SK-N-SH (cell line): ENCODE measurements at regions not wholly inside any gene's neighbourhood (a gene's known extent, or its start where the extent isn't known, plus 50 kb on each side); places are given as distances from the start of the nearest gene placed in this dataset.

Experiments used
- CTCF ChIA-PET: fragments of 300-600, 350-600 bp; formaldehyde crosslinking; extraction: SDS; loops from one replicate; lab custom pipeline; 2021; lab: Yijun Ruan, JAX
- POLR2A ChIA-PET: fragments of 350-600 bp; sonication (Branson Sonifier 250); formaldehyde crosslinking; extraction: SDS; loops from one replicate; lab custom pipeline; 2020; ENCODE audit warnings: antibody characterized with exemption, inconsistent platforms; lab: Yijun Ruan, JAX
- DNase-seq: peaks from one replicate; pipeline ENCODE4 v3.0.0; 2012
- H2AFZ ChIP-seq: fragments of 200-600 bp; sonication (generic); 2 replicates; pipeline ENCODE4 v1.8.1; 2016; ENCODE audit warnings: antibody characterized with exemption, mild to moderate bottlenecking, low read depth
- H3F3A ChIP-seq: fragments of 200-600 bp; sonication (generic); replicated peaks from 2 replicates; pipeline ENCODE3; 2016; ENCODE audit warnings: antibody characterized with exemption, mild to moderate bottlenecking; ENCODE audit not compliant: insufficient read depth
- H3K27ac ChIP-seq, 2 experiments: fragments of 200-500 bp in 1 of 2; fragments of 200-600 bp in 1 of 2; sonication (Bioruptor generic) in 1 of 2; sonication (generic), shearing (Covaris generic) in 1 of 2; 2 replicates each; pipeline versions ENCODE4 v1.5.1 to v1.6.1; 2014 to 2016; ENCODE audit warnings: low read depth in 2 of 2, inconsistent platforms in 1 of 2, low read length in 1 of 2, mild to moderate bottlenecking in 1 of 2, mixed read lengths in 1 of 2
- H3K27me3 ChIP-seq: fragments of 200-600 bp; sonication (generic), shearing (Covaris generic); 2 replicates; pipeline ENCODE4 v1.6.1; 2016; ENCODE audit warnings: mixed run types; ENCODE audit not compliant: insufficient read depth
- H3K36me3 ChIP-seq, 2 experiments: fragments of 200-500 bp in 1 of 2; fragments of 200-600 bp in 1 of 2; sonication (Bioruptor generic) in 1 of 2; sonication (generic) in 1 of 2; replicated peaks in 1 of 2; 2 replicates each; pipeline versions ENCODE3 to v1.5.1; 2014 to 2016; ENCODE audit warnings: low read length in 1 of 2, mild to moderate bottlenecking in 1 of 2; ENCODE audit not compliant: insufficient read depth in 2 of 2, control insufficient read depth in 1 of 2
- H3K4me1 ChIP-seq, 2 experiments: fragments of 200-500 bp in 1 of 2; fragments of 200-600 bp in 1 of 2; sonication (Bioruptor generic) in 1 of 2; sonication (generic), shearing (Covaris generic) in 1 of 2; 2 replicates each; pipeline versions ENCODE4 v1.5.1 to v1.6.1; 2014 to 2016; ENCODE audit warnings: low read depth in 1 of 2, low read length in 1 of 2, mixed run types in 1 of 2; ENCODE audit not compliant: insufficient read depth in 2 of 2, control insufficient read depth in 1 of 2
- H3K4me2 ChIP-seq: fragments of 200-600 bp; sonication (generic), shearing (Covaris generic); 2 replicates; pipeline ENCODE4 v1.6.1; 2017; ENCODE audit warnings: mixed run types
- H3K4me3 ChIP-seq, 2 experiments: fragments of 200-500 bp in 1 of 2; fragments of 200-600 bp in 1 of 2; sonication (Bioruptor generic) in 1 of 2; sonication (generic), shearing (Covaris generic) in 1 of 2; 2 replicates each; pipeline versions ENCODE4 v1.5.1 to v1.8.1; 2014 to 2016; ENCODE audit warnings: low read depth in 2 of 2, inconsistent platforms in 1 of 2, low read length in 1 of 2, mild to moderate bottlenecking in 1 of 2, mixed read lengths in 1 of 2, moderate library complexity in 1 of 2
- H3K79me2 ChIP-seq: fragments of 200-600 bp; sonication (generic); 2 replicates; pipeline ENCODE4 v1.8.1; 2017; ENCODE audit warnings: mild to moderate bottlenecking; ENCODE audit not compliant: insufficient read depth
- H3K9ac ChIP-seq: fragments of 200-600 bp; sonication (generic); 2 replicates; pipeline ENCODE4 v1.6.1; 2017; ENCODE audit warnings: mixed run types
- H3K9me2 ChIP-seq: fragments of 200-600 bp; sonication (generic); 2 replicates; pipeline ENCODE4 v1.6.1; 2017; ENCODE audit warnings: mixed run types
- H3K9me3 ChIP-seq: fragments of 200-600 bp; sonication (generic); 2 replicates; pipeline ENCODE4 v1.6.1; 2017; ENCODE audit warnings: mixed run types, mild to moderate bottlenecking, moderate library complexity
- H4K20me1 ChIP-seq: fragments of 200-600 bp; sonication (generic); 2 replicates; pipeline ENCODE4 v1.6.1; 2017; ENCODE audit warnings: mild to moderate bottlenecking, mixed run types; ENCODE audit not compliant: insufficient read depth
- CTCF ChIP-seq: fragments of 200-600 bp; sonication (generic); IDR thresholded peaks from 2 replicates; pipeline ENCODE4 v1.6.1; 2017; ENCODE audit warnings: antibody characterized with exemption, mild to moderate bottlenecking, moderate library complexity
- ELF1 ChIP-seq: IDR thresholded peaks from 2 replicates; pipeline ENCODE4 v1.4.0; 2012
- FOSL2 ChIP-seq: IDR thresholded peaks from 2 replicates; pipeline ENCODE4 v1.4.0; 2012; ENCODE audit warnings: low read depth, mild to moderate bottlenecking, moderate library complexity, borderline replicate concordance
- FOXJ3 ChIP-seq: sonication (generic); formaldehyde crosslinking; IDR thresholded peaks from 2 replicates; pipeline ENCODE4 v1.5.1; 2020; ENCODE audit warnings: mild to moderate bottlenecking, missing genetic modification reagents
- JUND ChIP-seq: IDR thresholded peaks from 2 replicates; pipeline ENCODE4 v1.4.0; 2012
- MAX ChIP-seq: IDR thresholded peaks from 2 replicates; pipeline ENCODE4 v1.4.0; 2012; ENCODE audit warnings: low read depth
- NFIC ChIP-seq: IDR thresholded peaks from 2 replicates; pipeline ENCODE4 v1.4.0; 2012; ENCODE audit warnings: borderline replicate concordance
- PBX3 ChIP-seq: IDR thresholded peaks from 2 replicates; pipeline ENCODE4; 2012
- RFX5 ChIP-seq: IDR thresholded peaks from 2 replicates; pipeline ENCODE4 v1.6.1; 2012; ENCODE audit warnings: mild to moderate bottlenecking, improper control_type of control experiment, low read length
- SMC3 ChIP-seq: IDR thresholded peaks from 2 replicates; pipeline ENCODE4 v1.6.1; 2012; ENCODE audit warnings: low read depth, low read length, improper control_type of control experiment
- TAF1 ChIP-seq: IDR thresholded peaks from 2 replicates; pipeline ENCODE4 v1.6.1; 2012; ENCODE audit warnings: low read depth, mild to moderate bottlenecking, low read length, moderate library complexity, borderline replicate concordance
- TEAD4 ChIP-seq: IDR thresholded peaks from 2 replicates; pipeline ENCODE4 v1.4.0; 2012; ENCODE audit warnings: mild to moderate bottlenecking, borderline replicate concordance; ENCODE audit not compliant: insufficient read depth
- USF2 ChIP-seq: fragments of 150-350 bp; IDR thresholded peaks from 2 replicates; pipeline ENCODE4 v1.6.1; 2017; ENCODE audit warnings: antibody characterized with exemption, low read length, low read depth, borderline replicate concordance
- YY1 ChIP-seq: IDR thresholded peaks from 2 replicates; pipeline ENCODE4 v1.4.0; 2012; ENCODE audit warnings: low read depth, mild to moderate bottlenecking
- ZBTB33 ChIP-seq: IDR thresholded peaks from 2 replicates; pipeline ENCODE4 v1.4.0; 2012; ENCODE audit warnings: low read depth, borderline replicate concordance
- WGBS: methylation state at CpG from one replicate; pipeline ENCODE4 v1.1.6; 2017; ENCODE audit warnings: low lambda C conversion rate; 5-methylcytosine and 5-hydroxymethylcytosine counted together

- DNase-seq: no peak
- no peak overlapping the region for H3K27ac ChIP-seq
- WGBS: 21% methylated on average over 6 of the region's 6 CpGs
- no peaks in the 10 kb centered on the region for H3F3A ChIP-seq
- no peak overlapping the region for H3K9ac ChIP-seq
- H3K9me3 ChIP-seq: 0 out of 2 replicates have a peak, but pooled peaks cover 5% of the 10 kb centered on the region
- no peaks in the 10 kb centered on the region for H3K4me1 ChIP-seq
- POLR2A ChIA-PET: no interaction called here
- H2AFZ ChIP-seq: no peak overlapping the region
- no peaks in the 10 kb centered on the region for H3K9me2 ChIP-seq
- H3K27me3 ChIP-seq: no peaks in the 10 kb centered on the region
- H4K20me1 ChIP-seq: no peaks in the 10 kb centered on the region
- H3K4me3 ChIP-seq: no peak overlapping the region
- no peak for TF ChIP-seq USF2
- TF ChIP-seq ZBTB33: no peak
- TF ChIP-seq FOSL2: no peak
- no peak for TF ChIP-seq JUND
- TF ChIP-seq NFIC: no peak
- no peak for TF ChIP-seq RFX5
- no peak for TF ChIP-seq SMC3
- TF ChIP-seq TEAD4: no peak
- TF ChIP-seq YY1: no peak
- TF ChIP-seq ELF1: no peak
- TF ChIP-seq CTCF: no peak
- TF ChIP-seq MAX: no peak
- no peak for TF ChIP-seq FOXJ3
- no peak for TF ChIP-seq TAF1
- TF ChIP-seq PBX3: no peak
- no peaks in the 10 kb centered on the region for H3K36me3 ChIP-seq
- CTCF ChIA-PET: no interaction called here
- no peaks in the 10 kb centered on the region for H3K79me2 ChIP-seq
- no peak overlapping the region for H3K4me2 ChIP-seq
These were observed 579.9 kb upstream of the NCAM2 start for GRCh38 chr21:20418353-20418752.
